HepG2 (cell line): ENCODE measurements at regions not wholly inside any gene's neighbourhood (a gene's known extent, or its start where the extent isn't known, plus 50 kb on each side); places are given as distances from the start of the nearest gene placed in this dataset.

Experiments used
- ATAC-seq: fragments of 200-7000 bp; cut with Tn5 transposase; 3 replicates; pipeline ENCODE4 v1.9.1; 2020; ENCODE audit warnings: mild to moderate bottlenecking, moderate library complexity
- BruUV-seq: library from RNA; stranded (reverse); fragments of 400-500 nt; replicated peaks from 2 replicates; lab custom pipeline; 2021; lab: Mats Ljungman, UMichigan
- CTCF ChIA-PET: fragments of 300-600 bp; formaldehyde crosslinking; extraction: SDS; loops from one replicate; lab custom pipeline; 2021; ENCODE audit warnings: low total read pairs, inconsistent platforms, low intra/inter-chr PET ratio; lab: Yijun Ruan, JAX
- POLR2A ChIA-PET: fragments of 350-600 bp; sonication (Branson Sonifier 250); formaldehyde crosslinking; loops from one replicate; lab custom pipeline; 2020; ENCODE audit warnings: antibody characterized with exemption, inconsistent platforms; lab: Yijun Ruan, JAX
- DNase-seq: peaks from one replicate; pipeline ENCODE4 v3.0.0-alpha.2; 2015; ENCODE audit warnings: low spot score
- FAIRE-seq: peaks from 3 replicates; lab custom pipeline; 2011; peaks lifted over from hg19 to GRCh38; lab: Jason Lieb, UNC
- H2AFZ ChIP-seq: one replicate; pipeline ENCODE4 v1.6.1; 2011; ENCODE audit warnings: low read length, inconsistent platforms
- H3K27ac ChIP-seq: fragments of 300-600 bp; 3 replicates; pipeline ENCODE4 v1.8.0; 2011; ENCODE audit warnings: mixed run types, mild to moderate bottlenecking, mixed read lengths, low read length, inconsistent platforms; ENCODE audit not compliant: insufficient read depth; ENCODE audit errors: extremely low read length
- H3K27me3 ChIP-seq, 2 experiments: fragments of 200-600 bp in 1 of 2; 2 replicates in 1 of 2; 3 replicates in 1 of 2; pipeline versions ENCODE4 v1.6.0 to v1.8.0; 2011; ENCODE audit warnings: low read length in 2 of 2, mild to moderate bottlenecking in 2 of 2, moderate library complexity in 2 of 2, inconsistent platforms in 1 of 2; ENCODE audit not compliant: insufficient read depth in 2 of 2, control insufficient read depth in 1 of 2
- H3K36me3 ChIP-seq, 2 experiments: fragments of 200-600 bp in 1 of 2; replicated peaks in 1 of 2; 2 replicates in 1 of 2; 3 replicates in 1 of 2; pipeline versions ENCODE4 v1.5.1 to v1.8.0; 2011; ENCODE audit warnings: low read length in 2 of 2, inconsistent platforms in 1 of 2; ENCODE audit not compliant: insufficient read depth in 2 of 2, control insufficient read depth in 1 of 2
- H3K4me1 ChIP-seq: 2 replicates; pipeline ENCODE4 v1.5.1; 2012; ENCODE audit warnings: low read length, inconsistent platforms; ENCODE audit not compliant: insufficient read depth
- H3K4me2 ChIP-seq: 2 replicates; pipeline ENCODE4 v1.6.0; 2011; ENCODE audit warnings: low read depth, low read length, inconsistent platforms
- H3K4me3 ChIP-seq, 3 experiments: fragments of 200-600 bp in 1 of 3; sonication (generic), shearing (Covaris generic) in 1 of 3; replicated peaks in 1 of 3; 2 replicates each; pipeline ENCODE4 v1.5.1; 2011 to 2016; ENCODE audit warnings: low read length in 3 of 3, inconsistent platforms in 2 of 3, low read depth in 2 of 3, mild to moderate bottlenecking in 2 of 3, control low read depth in 1 of 3, mixed read lengths in 1 of 3; ENCODE audit not compliant: insufficient read depth in 1 of 3
- H3K79me2 ChIP-seq: one replicate; pipeline ENCODE4 v1.6.1; 2011; ENCODE audit warnings: low read length, inconsistent platforms; ENCODE audit not compliant: insufficient read depth
- H3K9ac ChIP-seq: 2 replicates; pipeline ENCODE4 v1.6.0; 2011; ENCODE audit warnings: mild to moderate bottlenecking, low read depth, low read length, inconsistent platforms; ENCODE audit not compliant: insufficient read depth
- H3K9me3 ChIP-seq: 2 replicates; pipeline ENCODE4 v1.5.1; 2012; ENCODE audit warnings: mild to moderate bottlenecking, low read length
- H4K20me1 ChIP-seq: 2 replicates; pipeline ENCODE4 v1.6.0; 2011; ENCODE audit warnings: inconsistent platforms, mild to moderate bottlenecking, low read length, moderate library complexity; ENCODE audit not compliant: insufficient read depth
- CEBPG ChIP-seq: IDR thresholded peaks from 2 replicates; pipeline ENCODE4 v1.6.1; 2016
- CENPBD1 ChIP-seq: sonication (generic); formaldehyde crosslinking; IDR thresholded peaks from 2 replicates; pipeline ENCODE4 v1.8.0; 2022; ENCODE audit warnings: missing genetic modification reagents, low read depth, mild to moderate bottlenecking, borderline replicate concordance
- GATAD2A ChIP-seq: IDR thresholded peaks from 2 replicates; pipeline ENCODE4 v1.6.1; 2016
- MAZ ChIP-seq, 2 experiments: sonication (generic) in 1 of 2; formaldehyde crosslinking in 1 of 2; IDR thresholded peaks; 2 replicates each; pipeline versions ENCODE4 v1.5.0 to v1.6.1; 2012 to 2020; ENCODE audit warnings: low read depth in 2 of 2, mild to moderate bottlenecking in 2 of 2, borderline replicate concordance in 1 of 2, improper control_type of control experiment in 1 of 2, low read length in 1 of 2, missing genetic modification reagents in 1 of 2, moderate library complexity in 1 of 2
- MTA1 ChIP-seq: sonication (generic); formaldehyde crosslinking; IDR thresholded peaks from 2 replicates; pipeline ENCODE4 v1.4.0; 2020; ENCODE audit warnings: missing genetic modification reagents, mild to moderate bottlenecking, borderline replicate concordance
- NR1H2 ChIP-seq: sonication (generic); formaldehyde crosslinking; IDR thresholded peaks from 2 replicates; pipeline ENCODE4 v1.8.1; 2022; ENCODE audit warnings: low read depth, missing genetic modification reagents, borderline replicate concordance
- SALL1 ChIP-seq: sonication (generic); formaldehyde crosslinking; IDR thresholded peaks from 2 replicates; pipeline ENCODE4 v1.8.0; 2022; ENCODE audit warnings: mild to moderate bottlenecking, missing genetic modification reagents
- SIN3B ChIP-seq: fragments of 150-350 bp; IDR thresholded peaks from 2 replicates; pipeline ENCODE4 v1.6.1; 2014; ENCODE audit warnings: low read length
- ZFP62 ChIP-seq: sonication (generic); formaldehyde crosslinking; IDR thresholded peaks from 2 replicates; pipeline ENCODE4 v1.4.0; 2020; ENCODE audit warnings: missing genetic modification reagents
- ZNF24 ChIP-seq: fragments of 450-650 bp; IDR thresholded peaks from 2 replicates; pipeline ENCODE4 v1.6.1; 2017; ENCODE audit warnings: antibody characterized with exemption, mild to moderate bottlenecking
- ZNF343 ChIP-seq: sonication (generic); formaldehyde crosslinking; IDR thresholded peaks from 2 replicates; pipeline ENCODE4 v1.4.0; 2020; ENCODE audit warnings: mild to moderate bottlenecking, missing genetic modification reagents
- ZNF510 ChIP-seq: sonication (generic); formaldehyde crosslinking; IDR thresholded peaks from 2 replicates; pipeline ENCODE4 v1.4.0; 2020; ENCODE audit warnings: low read depth, mild to moderate bottlenecking, missing genetic modification reagents
- ZNF557 ChIP-seq: sonication (generic); formaldehyde crosslinking; IDR thresholded peaks from 2 replicates; pipeline ENCODE4 v1.4.0; 2020; ENCODE audit warnings: missing genetic modification reagents
- ZNF605 ChIP-seq: sonication (generic); formaldehyde crosslinking; IDR thresholded peaks from 2 replicates; pipeline ENCODE4 v1.8.0; 2022; ENCODE audit warnings: mild to moderate bottlenecking, missing genetic modification reagents
- ZNF710 ChIP-seq: sonication (generic); formaldehyde crosslinking; IDR thresholded peaks from 2 replicates; pipeline ENCODE4 v1.5.0; 2020; ENCODE audit warnings: mild to moderate bottlenecking, missing genetic modification reagents, borderline replicate concordance
- ZNF878 ChIP-seq: sonication (generic); formaldehyde crosslinking; IDR thresholded peaks from 2 replicates; pipeline ENCODE4 v1.8.1; 2023; ENCODE audit warnings: mild to moderate bottlenecking, missing genetic modification reagents, moderate library complexity
- ZZZ3 ChIP-seq: sonication (generic); formaldehyde crosslinking; IDR thresholded peaks from 2 replicates; pipeline ENCODE4 v1.4.0; 2020; ENCODE audit warnings: missing genetic modification reagents, mild to moderate bottlenecking, borderline replicate concordance
- WGBS: methylation state at CpG from one replicate; pipeline ENCODE4 v1.1.6; 2017; ENCODE audit warnings: low lambda C conversion rate; 5-methylcytosine and 5-hydroxymethylcytosine counted together
- in situ Hi-C: cut with HindIII; loops from 2 replicates; pipeline ENCODE4 v1.10.0; 2017; ENCODE audit warnings: low pct_unique_long_range_greater_than_20kb; ENCODE audit not compliant: extremely low pct_ligation_motif_present
- intact Hi-C: fragments of 100-400 bp; cut with micrococcal nuclease; formaldehyde crosslinking; loops from one replicate; pipeline ENCODE4 v1.10.0; 2022; ENCODE audit not compliant: unreplicated experiment

- H3K4me2 ChIP-seq = no peak overlapping the region
- intact Hi-C loops (no loop called here), in situ Hi-C loops (no loop called here)
- H3K79me2 ChIP-seq = no peaks in the 10 kb centered on the region
- H2AFZ ChIP-seq = no peak overlapping the region
- H3K4me3 ChIP-seq = no peak overlapping the region
- H3K27me3 ChIP-seq = peaks cover 2 to 4% of the 10 kb centered on the region in 2 experiments; a peak in 2 of 5 replicates
- no peaks in the 10 kb centered on the region for H3K36me3 ChIP-seq
- DNase-seq = no peak
- no peaks in the 10 kb centered on the region for H4K20me1 ChIP-seq
- CTCF ChIA-PET = no interaction called here
- TF ChIP-seq GATAD2A (CRISPR knock-in tag) = no peak
- TF ChIP-seq ZZZ3 (CRISPR knock-in tag) = no peak
- TF ChIP-seq ZNF605 (CRISPR knock-in tag) = no peak
- WGBS = 27% methylated on average over 9 of the region's 10 CpGs
- no peak for FAIRE-seq
- POLR2A ChIA-PET = no interaction called here
- BruUV-seq = no TSS peak
- H3K4me1 ChIP-seq = peaks cover 7% of the 10 kb centered on the region; the same call in 1 of the 2 replicates
- no peak overlapping the region for H3K27ac ChIP-seq
- ATAC-seq = no peak
- peaks cover 9% of the 10 kb centered on the region; the same call in 1 of the 2 replicates for H3K9me3 ChIP-seq
- no peak overlapping the region for H3K9ac ChIP-seq
Observed at GRCh38 chr2:37782721-37783371, 111.4 kb upstream of the CDC42EP3 start.

- Histone ChIP-seq H3K79me2 (no peaks in the 10 kb centered on the region), H3K27me3 (peaks cover 0 to 2% of the 10 kb centered on the region in 2 experiments; a peak in 2 of 5 replicates), H3K27ac (no peak overlapping the region), H3K4me3 (no peak overlapping the region), H3K9me3 (peaks cover 15% of the 10 kb centered on the region), H3K9ac (no peak overlapping the region), H3K4me1 (peaks cover 7% of the 10 kb centered on the region; the same call in 1 of the 2 replicates), H3K36me3 (no peaks in the 10 kb centered on the region), H2AFZ (no peak overlapping the region), H4K20me1 (no peaks in the 10 kb centered on the region), H3K4me2 (no peak overlapping the region)
- WGBS = 23% methylated on average over 4 of the region's 4 CpGs
- in situ Hi-C loops = no loop called here
- no peak for DNase-seq
- BruUV-seq = no TSS peak
- intact Hi-C loops = no loop called here
- POLR2A ChIA-PET = no interaction called here
- no peak for ATAC-seq
- CTCF ChIA-PET = no interaction called here
- FAIRE-seq = no peak
- TF ChIP-seq ZNF343 (no peak), CENPBD1 (no peak), SALL1 (CRISPR knock-in tag) (no peak), ZNF510 (CRISPR knock-in tag) (no peak), SIN3B (no peak), ZNF557 (no peak), ZFP62 (CRISPR knock-in tag) (no peak), MAZ (IDR thresholded peaks at IDR 0.05; ENCODE audit: borderline replicate concordance, low read depth, low read length) (no peak), MAZ (CRISPR knock-in tag; IDR thresholded peaks at IDR 0.05; ENCODE audit: low read depth) (no peak), NR1H2 (CRISPR knock-in tag) (no peak), MTA1 (CRISPR knock-in tag) (no peak), CEBPG (CRISPR knock-in tag) (no peak), ZNF24 (no peak), ZNF878 (no peak), ZNF710 (CRISPR knock-in tag) (no peak)
Observed at GRCh38 chr2:37783545-37783944, 112.1 kb upstream of the CDC42EP3 start.
